Upper lobe of left lung (tissue), 4 donors: ENCODE measurements at regions not wholly inside any gene's neighbourhood (a gene's known extent, or its start where the extent isn't known, plus 50 kb on each side); places are given as distances from the start of the nearest gene placed in this dataset.

Source experiments
- CTCF ChIP-seq, 6 experiments: fragments of 450-650 bp in 4 of 6; fragments of 200-600 bp in 2 of 6; sonication (generic) in 2 of 6; IDR thresholded peaks; one replicate each; pipeline ENCODE4 v1.5.1; 2016 to 2019; ENCODE audit warnings: antibody characterized with exemption in 6 of 6
- EP300 ChIP-seq, 4 donors: sonication (generic); formaldehyde crosslinking; IDR thresholded peaks; one replicate each; pipeline ENCODE4 v1.5.1; 2017; ENCODE audit warnings: antibody characterized with exemption in 4 of 4, control low read depth in 2 of 4
- POLR2A ChIP-seq, 4 donors: fragments of 450-650 bp; IDR thresholded peaks; one replicate each; pipeline ENCODE4 v1.5.1; 2016 to 2017; ENCODE audit warnings: antibody characterized with exemption in 4 of 4, mild to moderate bottlenecking in 2 of 4
- POLR2AphosphoS5 ChIP-seq, 2 donors: sonication (generic); formaldehyde crosslinking; IDR thresholded peaks; one replicate each; pipeline ENCODE4 v1.5.1; 2017; ENCODE audit warnings: antibody characterized with exemption in 2 of 2

GRCh38 chr7:112880818-112881418 lies 90.7 kb upstream of the TMEM168 start:
- TF ChIP-seq EP300 (IDR thresholded peaks at IDR 0.05) (no peak), POLR2A (IDR thresholded peaks at IDR 0.05) (no peak), CTCF (IDR thresholded peaks at IDR 0.05) (no peak), POLR2AphosphoS5 (IDR thresholded peaks at IDR 0.05) (no peak)
